ENCODE measurements at regions not wholly inside any gene's neighbourhood (a gene's known extent, or its start where the extent isn't known, plus 50 kb on each side); places are given as distances from the start of the nearest gene placed in this dataset.

- TF ChIP-seq, protein P1, sequence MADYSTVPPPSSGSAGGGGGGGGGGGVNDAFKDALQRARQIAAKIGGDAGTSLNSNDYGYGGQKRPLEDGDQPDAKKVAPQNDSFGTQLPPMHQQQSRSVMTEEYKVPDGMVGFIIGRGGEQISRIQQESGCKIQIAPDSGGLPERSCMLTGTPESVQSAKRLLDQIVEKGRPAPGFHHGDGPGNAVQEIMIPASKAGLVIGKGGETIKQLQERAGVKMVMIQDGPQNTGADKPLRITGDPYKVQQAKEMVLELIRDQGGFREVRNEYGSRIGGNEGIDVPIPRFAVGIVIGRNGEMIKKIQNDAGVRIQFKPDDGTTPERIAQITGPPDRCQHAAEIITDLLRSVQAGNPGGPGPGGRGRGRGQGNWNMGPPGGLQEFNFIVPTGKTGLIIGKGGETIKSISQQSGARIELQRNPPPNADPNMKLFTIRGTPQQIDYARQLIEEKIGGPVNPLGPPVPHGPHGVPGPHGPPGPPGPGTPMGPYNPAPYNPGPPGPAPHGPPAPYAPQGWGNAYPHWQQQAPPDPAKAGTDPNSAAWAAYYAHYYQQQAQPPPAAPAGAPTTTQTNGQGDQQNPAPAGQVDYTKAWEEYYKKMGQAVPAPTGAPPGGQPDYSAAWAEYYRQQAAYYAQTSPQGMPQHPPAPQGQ (CRISPR knock-in tag; IDR thresholded peaks at IDR 0.05; ENCODE audit: borderline replicate concordance) = no peak
- no peak for TF ChIP-seq POLR2AphosphoS2 (IDR thresholded peaks at IDR 0.05; ENCODE audit: low read depth, low read length)
- TF ChIP-seq, protein P2, sequence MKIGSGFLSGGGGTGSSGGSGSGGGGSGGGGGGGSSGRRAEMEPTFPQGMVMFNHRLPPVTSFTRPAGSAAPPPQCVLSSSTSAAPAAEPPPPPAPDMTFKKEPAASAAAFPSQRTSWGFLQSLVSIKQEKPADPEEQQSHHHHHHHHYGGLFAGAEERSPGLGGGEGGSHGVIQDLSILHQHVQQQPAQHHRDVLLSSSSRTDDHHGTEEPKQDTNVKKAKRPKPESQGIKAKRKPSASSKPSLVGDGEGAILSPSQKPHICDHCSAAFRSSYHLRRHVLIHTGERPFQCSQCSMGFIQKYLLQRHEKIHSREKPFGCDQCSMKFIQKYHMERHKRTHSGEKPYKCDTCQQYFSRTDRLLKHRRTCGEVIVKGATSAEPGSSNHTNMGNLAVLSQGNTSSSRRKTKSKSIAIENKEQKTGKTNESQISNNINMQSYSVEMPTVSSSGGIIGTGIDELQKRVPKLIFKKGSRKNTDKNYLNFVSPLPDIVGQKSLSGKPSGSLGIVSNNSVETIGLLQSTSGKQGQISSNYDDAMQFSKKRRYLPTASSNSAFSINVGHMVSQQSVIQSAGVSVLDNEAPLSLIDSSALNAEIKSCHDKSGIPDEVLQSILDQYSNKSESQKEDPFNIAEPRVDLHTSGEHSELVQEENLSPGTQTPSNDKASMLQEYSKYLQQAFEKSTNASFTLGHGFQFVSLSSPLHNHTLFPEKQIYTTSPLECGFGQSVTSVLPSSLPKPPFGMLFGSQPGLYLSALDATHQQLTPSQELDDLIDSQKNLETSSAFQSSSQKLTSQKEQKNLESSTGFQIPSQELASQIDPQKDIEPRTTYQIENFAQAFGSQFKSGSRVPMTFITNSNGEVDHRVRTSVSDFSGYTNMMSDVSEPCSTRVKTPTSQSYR (CRISPR knock-in tag; IDR thresholded peaks at IDR 0.05; ENCODE audit: borderline replicate concordance) = no peak
- no peak for TF ChIP-seq GMEB2 (CRISPR knock-in tag; IDR thresholded peaks at IDR 0.05; ENCODE audit: low read depth)
- no peak for TF ChIP-seq ZNF17 (CRISPR knock-in tag; IDR thresholded peaks at IDR 0.05)
- TF ChIP-seq, protein P3, sequence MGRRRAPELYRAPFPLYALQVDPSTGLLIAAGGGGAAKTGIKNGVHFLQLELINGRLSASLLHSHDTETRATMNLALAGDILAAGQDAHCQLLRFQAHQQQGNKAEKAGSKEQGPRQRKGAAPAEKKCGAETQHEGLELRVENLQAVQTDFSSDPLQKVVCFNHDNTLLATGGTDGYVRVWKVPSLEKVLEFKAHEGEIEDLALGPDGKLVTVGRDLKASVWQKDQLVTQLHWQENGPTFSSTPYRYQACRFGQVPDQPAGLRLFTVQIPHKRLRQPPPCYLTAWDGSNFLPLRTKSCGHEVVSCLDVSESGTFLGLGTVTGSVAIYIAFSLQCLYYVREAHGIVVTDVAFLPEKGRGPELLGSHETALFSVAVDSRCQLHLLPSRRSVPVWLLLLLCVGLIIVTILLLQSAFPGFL (CRISPR knock-in tag; IDR thresholded peaks at IDR 0.05) = no peak
- no peak for TF ChIP-seq ZNF552 (CRISPR knock-in tag; IDR thresholded peaks at IDR 0.05; ENCODE audit: borderline replicate concordance)
Observed at GRCh38 chr3:124391774-124392173, 338.5 kb upstream of the UMPS start (continued).

All from HepG2 (cell line).